ENCODE measurements at regions not wholly inside any gene's neighbourhood (a gene's known extent, or its start where the extent isn't known, plus 50 kb on each side); places are given as distances from the start of the nearest gene placed in this dataset.
"Not testable (repeated sequence)": the region's sequence is repeated elsewhere in the genome, so short reads cannot be mapped to it uniquely, and the experiment has no call there.

DNA sequence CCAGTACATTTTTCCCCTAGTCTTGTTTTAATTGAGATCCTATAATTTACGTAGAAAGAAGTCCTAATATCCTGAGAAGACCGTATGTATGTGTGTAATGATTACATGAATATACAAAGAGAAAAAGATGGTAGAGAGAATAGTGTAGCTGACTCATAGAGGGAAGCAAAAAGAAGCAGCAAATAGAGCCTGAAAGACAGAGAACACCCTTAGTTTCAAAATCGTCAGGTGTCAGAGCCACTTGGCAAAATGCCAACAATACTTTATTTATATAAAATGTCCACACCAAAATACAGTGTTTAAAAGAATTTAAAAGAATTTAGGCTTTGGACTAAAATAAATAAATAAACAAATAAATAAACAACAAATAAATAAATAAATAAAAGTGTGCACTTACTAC lies 1414.1 kb upstream of the EYS start:
- Mint-ChIP-seq H3K9me3 (peaks cover 7% of the 10 kb centered on the region), H3K4me3 (no peak overlapping the region), H3K27ac (no peak overlapping the region), H3K4me1 (ENCODE audit: low read depth) (no peaks in the 10 kb centered on the region), H3K27me3 (no peaks in the 10 kb centered on the region), H3K36me3 (ENCODE audit: low read depth) (no peaks in the 10 kb centered on the region)
- intact Hi-C loops (cut with micrococcal nuclease), result no loop called here

DNA sequence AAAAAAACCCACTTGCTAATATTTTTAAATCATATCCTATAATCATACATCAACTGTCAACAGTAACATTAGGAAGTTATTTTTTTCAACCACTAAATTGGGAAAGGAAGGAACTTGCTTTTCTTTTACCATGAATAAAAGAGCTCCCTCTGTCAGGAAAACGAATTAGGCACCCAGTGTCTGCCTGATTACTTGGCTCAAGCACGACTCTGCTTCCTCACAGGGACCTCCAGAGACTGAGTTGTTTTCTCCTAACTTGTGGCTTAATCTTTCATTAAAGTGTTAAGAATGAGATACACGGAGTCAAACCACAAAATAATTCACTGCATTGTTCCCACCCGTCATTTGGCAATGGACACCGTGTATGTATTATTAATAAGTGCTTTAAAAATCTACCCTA lies 1405.1 kb upstream of the EYS start:
- Mint-ChIP-seq H3K4me1 (ENCODE audit: low read depth) (no peaks in the 10 kb centered on the region), H3K27ac (no peak overlapping the region), H3K4me3 (no peak overlapping the region), H3K27me3 (no peaks in the 10 kb centered on the region), H3K36me3 (ENCODE audit: low read depth) (no peaks in the 10 kb centered on the region), H3K9me3 (no peaks in the 10 kb centered on the region)
- intact Hi-C loops (cut with micrococcal nuclease), result no loop called here

DNA sequence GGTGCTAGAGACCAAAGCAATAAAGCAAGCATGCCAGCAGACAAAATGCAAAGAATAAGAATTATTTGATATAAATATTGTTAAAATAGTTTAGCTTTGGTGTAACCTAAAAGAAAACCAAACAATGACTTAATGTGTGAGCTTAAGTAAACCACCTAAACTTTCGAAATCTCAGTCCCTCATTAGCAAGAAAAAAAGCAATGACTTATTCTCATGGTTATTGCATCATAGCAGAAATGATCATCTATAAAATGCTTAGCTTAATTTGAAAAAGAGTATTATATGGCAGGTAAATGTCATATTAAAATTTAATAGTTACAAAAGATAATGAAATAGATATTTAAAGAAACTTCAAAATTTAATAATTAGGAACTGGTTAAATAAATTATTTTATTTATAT lies 1395.7 kb upstream of the EYS start:
- Mint-ChIP-seq H3K27me3 (no peaks in the 10 kb centered on the region), H3K4me1 (ENCODE audit: low read depth) (no peaks in the 10 kb centered on the region)

DNA sequence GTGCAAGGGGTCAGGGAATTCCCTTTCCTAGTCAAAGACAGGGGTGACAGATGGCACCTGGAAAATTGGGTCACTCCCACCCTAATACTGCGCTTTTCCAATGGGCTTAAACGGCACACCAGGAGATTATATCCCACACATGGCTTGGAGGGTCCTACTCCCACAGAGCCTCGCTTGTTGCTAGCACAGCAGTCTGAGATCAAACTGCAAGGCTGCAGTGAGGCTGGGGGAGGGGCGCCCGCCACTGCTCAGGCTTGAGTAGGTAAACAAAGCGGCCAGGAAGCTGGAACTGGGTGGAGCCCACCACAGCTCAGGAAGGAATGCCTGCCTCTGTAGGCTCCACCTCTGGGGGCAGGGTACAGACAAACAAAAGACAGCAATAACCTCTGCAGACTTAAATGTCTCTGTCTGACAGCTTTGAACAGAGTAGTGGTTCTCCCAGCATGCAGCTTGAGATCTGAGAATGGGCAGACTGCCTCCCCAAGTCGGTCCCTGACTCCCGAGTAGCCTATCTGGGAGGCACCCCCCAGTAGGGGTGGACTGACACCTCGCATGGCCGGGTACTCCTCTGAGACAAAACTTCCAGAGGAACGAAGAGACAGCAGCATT lies 1388.7 kb upstream of the EYS start:
- H3K4me3 Mint-ChIP-seq; intact Hi-C loops (cut with micrococcal nuclease); H3K4me1 Mint-ChIP-seq (ENCODE audit: low read depth); H3K27me3 Mint-ChIP-seq; H3K36me3 Mint-ChIP-seq (ENCODE audit: low read depth); H3K27ac Mint-ChIP-seq: not testable (repeated sequence)
- peaks cover 32% of the 10 kb centered on the region for H3K9me3 Mint-ChIP-seq

More for the DNA sequence above, 1395.7 kb upstream of the EYS start:
- Mint-ChIP-seq H3K36me3 (ENCODE audit: low read depth) (no peaks in the 10 kb centered on the region), H3K9me3 (peaks cover 20% of the 10 kb centered on the region), H3K27ac (no peak overlapping the region), H3K4me3 (no peak overlapping the region)
- intact Hi-C loops (cut with micrococcal nuclease), result no loop called here

DNA sequence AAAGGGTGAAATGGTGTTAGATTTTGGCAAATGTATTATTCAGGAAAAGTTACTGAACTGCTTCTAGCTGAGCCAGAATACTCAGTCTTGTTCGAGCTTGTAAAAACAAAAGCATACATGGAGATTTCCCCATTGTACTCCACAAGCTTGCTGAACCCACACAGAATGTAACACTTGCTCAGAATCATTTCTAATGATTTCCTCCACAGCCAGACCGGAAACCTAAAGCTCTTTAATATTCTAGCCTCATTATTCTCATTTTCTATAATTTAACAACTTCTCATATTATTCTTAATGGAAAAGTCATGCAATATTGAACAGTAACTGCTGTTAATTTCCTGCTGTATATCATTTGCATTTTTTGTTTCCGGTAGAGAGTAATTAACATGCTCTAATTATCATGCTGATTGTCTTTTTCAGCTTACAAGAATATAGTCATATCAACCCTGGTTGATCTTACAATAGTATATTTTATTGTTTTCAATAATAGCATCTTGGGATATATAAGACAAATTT lies 1387.5 kb upstream of the EYS start:
- H3K27me3 Mint-ChIP-seq, result no peaks in the 10 kb centered on the region

DNA sequence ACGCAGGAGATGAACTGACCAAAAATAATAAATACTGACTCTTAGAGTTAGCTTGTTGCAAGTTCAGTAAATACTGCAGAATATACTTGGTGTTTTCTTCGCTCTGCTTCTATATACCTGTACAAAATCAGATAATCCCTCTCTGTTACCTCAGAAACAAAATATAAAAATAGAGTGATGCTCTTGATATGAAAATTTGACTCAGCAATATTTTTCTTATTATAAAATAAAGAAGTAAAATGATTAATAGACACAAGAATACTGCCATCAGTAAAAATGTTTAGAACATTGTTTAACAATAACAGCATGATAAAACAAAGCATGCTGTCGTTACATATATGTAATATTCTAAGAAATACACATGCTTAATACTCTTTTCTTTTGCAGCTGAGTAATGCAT lies 1366.9 kb upstream of the EYS start:
- Mint-ChIP-seq H3K27ac (no peak overlapping the region), H3K4me3 (no peak overlapping the region), H3K27me3 (no peaks in the 10 kb centered on the region), H3K36me3 (ENCODE audit: low read depth) (no peaks in the 10 kb centered on the region), H3K9me3 (peaks cover 2% of the 10 kb centered on the region), H3K4me1 (ENCODE audit: low read depth) (no peaks in the 10 kb centered on the region)
- intact Hi-C loops (cut with micrococcal nuclease), result no loop called here

More for the DNA sequence above, 1387.5 kb upstream of the EYS start:
- Mint-ChIP-seq H3K4me1 (ENCODE audit: low read depth) (no peaks in the 10 kb centered on the region), H3K4me3 (no peak overlapping the region), H3K9me3 (peaks cover 44% of the 10 kb centered on the region), H3K36me3 (ENCODE audit: low read depth) (no peaks in the 10 kb centered on the region), H3K27ac (no peak overlapping the region)
- intact Hi-C loops (cut with micrococcal nuclease), result no loop called here

DNA sequence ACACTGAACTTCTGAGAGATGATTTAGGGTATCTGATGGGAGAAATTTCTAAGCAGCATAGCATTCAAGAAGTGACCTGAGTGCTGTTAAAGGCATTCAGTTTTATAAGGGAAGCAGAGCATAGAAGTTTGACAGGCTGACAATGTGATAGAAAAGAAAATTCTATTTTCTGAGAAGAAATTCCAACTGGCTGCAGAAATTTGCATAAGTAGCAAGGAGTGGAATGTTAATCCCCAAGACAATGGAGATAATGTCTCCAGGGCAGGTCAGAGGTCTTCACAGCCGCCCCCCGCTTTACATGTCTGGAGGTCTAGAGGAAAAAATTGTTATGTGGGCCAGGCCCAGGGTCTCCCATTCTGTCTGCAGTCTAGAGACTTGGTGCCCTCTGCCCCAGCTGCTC lies 1361.8 kb upstream of the EYS start:
- intact Hi-C loops (cut with micrococcal nuclease), result no loop called here
- no peak overlapping the region for H3K27ac Mint-ChIP-seq
- H3K4me3 Mint-ChIP-seq, result no peak overlapping the region
- H3K27me3 Mint-ChIP-seq, result no peaks in the 10 kb centered on the region
- peaks cover 20% of the 10 kb centered on the region for H3K9me3 Mint-ChIP-seq
- H3K4me1 Mint-ChIP-seq (ENCODE audit: low read depth), result no peaks in the 10 kb centered on the region
- no peaks in the 10 kb centered on the region for H3K36me3 Mint-ChIP-seq (ENCODE audit: low read depth)

DNA sequence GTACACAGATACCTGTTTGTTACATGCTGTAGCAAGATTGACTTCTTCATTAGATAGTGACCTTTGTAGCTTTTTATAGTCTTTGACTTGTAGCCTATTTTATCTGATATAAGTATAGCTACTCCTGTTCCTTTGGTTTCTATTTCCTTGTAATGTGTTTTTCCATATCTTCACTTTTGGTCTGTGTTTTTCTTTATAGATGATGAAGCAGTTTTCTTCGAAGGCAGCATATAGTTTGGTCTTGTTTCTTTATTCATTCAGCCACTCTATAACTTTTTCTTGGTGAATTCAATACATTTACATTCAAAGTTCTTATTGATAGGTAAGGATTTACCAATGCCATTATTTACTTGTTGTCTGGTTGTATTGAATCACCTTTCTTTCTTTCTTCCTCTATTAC lies 1357.3 kb upstream of the EYS start:
- Mint-ChIP-seq H3K4me1 (ENCODE audit: low read depth) (no peaks in the 10 kb centered on the region), H3K27ac (no peak overlapping the region), H3K9me3 (peaks cover 20% of the 10 kb centered on the region), H3K36me3 (ENCODE audit: low read depth) (no peaks in the 10 kb centered on the region), H3K27me3 (no peaks in the 10 kb centered on the region), H3K4me3 (no peak overlapping the region)
- intact Hi-C loops (cut with micrococcal nuclease), result no loop called here

DNA sequence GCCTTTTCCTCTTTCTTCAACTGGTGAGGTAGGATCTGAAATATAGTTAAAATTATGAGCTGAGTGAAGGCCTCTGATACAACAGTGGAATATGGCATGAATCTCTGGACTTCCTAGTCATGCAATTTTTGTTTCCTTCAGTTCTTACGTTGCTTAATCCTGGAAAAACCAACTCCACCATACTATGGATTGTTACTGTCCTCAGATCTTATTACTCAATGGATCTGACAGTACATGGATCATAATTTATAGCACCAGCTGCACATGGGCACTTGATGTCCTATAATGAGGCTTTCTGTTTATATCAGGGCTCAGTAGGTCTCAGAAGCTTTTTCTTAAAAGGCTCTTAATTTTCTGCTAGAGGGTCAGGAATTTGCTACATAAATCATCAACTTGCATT lies 1341.0 kb upstream of the EYS start:
- intact Hi-C loops (cut with micrococcal nuclease), result no loop called here
- peaks cover 6% of the 10 kb centered on the region for H3K9me3 Mint-ChIP-seq

DNA sequence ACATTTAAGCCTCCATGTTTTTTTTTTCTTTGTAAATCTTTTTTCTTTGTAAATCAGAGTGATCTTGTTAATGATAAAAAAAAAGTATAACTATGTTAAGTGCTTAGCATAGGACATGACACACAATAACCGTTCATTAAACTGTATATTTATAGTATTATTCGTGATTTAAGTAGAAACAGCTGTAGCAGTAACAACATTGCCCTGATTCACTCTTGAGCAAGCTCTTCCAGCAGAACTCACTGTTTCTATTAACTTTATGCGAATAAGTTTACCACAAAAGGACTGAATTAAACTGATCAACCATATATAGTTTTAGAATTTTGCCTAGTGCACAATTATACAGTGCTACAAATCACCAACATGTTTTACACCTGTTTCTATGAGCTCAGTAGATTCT lies 1338.0 kb upstream of the EYS start:
- H3K4me1 Mint-ChIP-seq (ENCODE audit: low read depth), result no peaks in the 10 kb centered on the region
- intact Hi-C loops (cut with micrococcal nuclease), result no loop called here
- H3K4me3 Mint-ChIP-seq, result no peak overlapping the region
- H3K27ac Mint-ChIP-seq, result no peak overlapping the region
- H3K36me3 Mint-ChIP-seq (ENCODE audit: low read depth), result no peaks in the 10 kb centered on the region
- no peaks in the 10 kb centered on the region for H3K27me3 Mint-ChIP-seq
- peaks cover 6% of the 10 kb centered on the region for H3K9me3 Mint-ChIP-seq

More for the DNA sequence above, 1341.0 kb upstream of the EYS start:
- H3K27ac Mint-ChIP-seq, result no peak overlapping the region
- no peaks in the 10 kb centered on the region for H3K4me1 Mint-ChIP-seq (ENCODE audit: low read depth)
- no peaks in the 10 kb centered on the region for H3K27me3 Mint-ChIP-seq
- no peaks in the 10 kb centered on the region for H3K36me3 Mint-ChIP-seq (ENCODE audit: low read depth)
- no peak overlapping the region for H3K4me3 Mint-ChIP-seq

DNA sequence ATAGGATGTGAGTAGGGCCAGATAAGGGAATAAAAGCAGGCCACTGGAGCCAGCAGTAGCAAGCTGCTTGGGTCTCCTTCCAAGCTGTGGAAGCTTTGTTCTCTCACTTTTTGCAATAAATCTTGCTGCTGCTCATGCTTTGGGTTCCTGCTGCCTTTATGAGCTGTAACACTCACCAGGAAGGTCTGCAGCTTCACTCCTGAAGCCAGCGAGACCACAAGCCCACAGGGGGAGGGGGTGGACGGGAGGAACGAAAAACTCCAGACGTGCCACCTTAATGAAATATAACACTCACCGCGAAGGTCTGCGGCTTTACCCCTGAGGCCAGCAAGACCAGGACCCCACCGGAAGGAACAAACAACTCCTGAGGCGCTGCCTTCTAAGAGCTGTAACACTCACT lies 1324.4 kb upstream of the EYS start:
- intact Hi-C loops (cut with micrococcal nuclease), result no loop called here
- Mint-ChIP-seq H3K27me3 (no peaks in the 10 kb centered on the region), H3K36me3 (ENCODE audit: low read depth) (no peaks in the 10 kb centered on the region)

DNA sequence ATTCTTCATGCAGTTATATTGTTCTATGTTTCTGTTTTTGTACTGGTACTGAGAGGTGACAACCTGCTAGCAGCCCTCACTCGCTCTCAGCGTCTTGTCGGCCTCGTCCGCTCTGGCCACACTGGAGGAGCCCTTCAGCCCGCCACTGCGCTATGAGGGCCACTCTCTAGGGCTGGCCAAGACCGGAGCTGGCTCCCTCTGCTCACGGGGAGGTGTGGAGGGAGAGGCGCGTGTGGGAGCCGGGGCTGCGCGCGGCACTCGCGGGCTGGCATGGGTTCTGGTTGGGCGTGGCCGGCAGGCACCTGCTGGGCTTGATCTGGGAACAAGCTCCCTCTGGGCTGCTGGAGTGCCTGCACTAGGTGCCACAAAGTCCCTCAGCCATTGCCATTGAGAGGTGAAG lies 1323.8 kb upstream of the EYS start:
- H3K4me3 Mint-ChIP-seq, result no peak overlapping the region
- no peaks in the 10 kb centered on the region for H3K4me1 Mint-ChIP-seq (ENCODE audit: low read depth)
- intact Hi-C loops (cut with micrococcal nuclease), result no loop called here
- no peak overlapping the region for H3K27ac Mint-ChIP-seq
- H3K27me3 Mint-ChIP-seq, result no peaks in the 10 kb centered on the region
- no peaks in the 10 kb centered on the region for H3K36me3 Mint-ChIP-seq (ENCODE audit: low read depth)
- H3K9me3 Mint-ChIP-seq, result peaks cover 24% of the 10 kb centered on the region

More for the DNA sequence above, 1324.4 kb upstream of the EYS start:
- H3K27ac Mint-ChIP-seq, result no peak overlapping the region
- H3K4me1 Mint-ChIP-seq (ENCODE audit: low read depth), result no peaks in the 10 kb centered on the region
- peaks cover 24% of the 10 kb centered on the region for H3K9me3 Mint-ChIP-seq
- no peak overlapping the region for H3K4me3 Mint-ChIP-seq

DNA sequence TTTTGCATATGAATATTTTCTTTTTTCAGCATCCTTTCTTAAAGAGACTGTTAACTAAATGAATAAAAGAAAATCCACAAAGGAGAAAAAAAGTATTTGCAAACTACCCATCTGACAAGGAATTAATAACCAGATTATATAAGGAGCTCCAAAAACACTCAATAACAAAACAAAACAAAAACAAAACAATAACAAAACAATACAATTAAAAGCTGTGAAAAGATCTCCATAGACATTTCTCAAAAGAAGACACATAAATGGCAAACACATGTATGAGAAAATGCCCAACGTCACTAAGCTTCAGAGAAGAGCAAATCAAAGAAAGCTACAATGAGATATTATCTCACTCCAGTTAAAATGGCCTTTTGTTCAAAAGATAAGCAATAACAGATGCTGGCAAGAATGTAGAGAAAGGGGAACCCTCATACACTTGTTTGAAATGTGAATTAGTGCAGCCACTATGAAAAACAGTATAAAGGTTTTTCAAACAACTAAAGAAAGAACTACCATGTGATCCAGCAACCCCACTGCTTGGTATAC lies 1310.0 kb upstream of the EYS start:
- no peaks in the 10 kb centered on the region for H3K9me3 Mint-ChIP-seq
- no peaks in the 10 kb centered on the region for H3K36me3 Mint-ChIP-seq (ENCODE audit: low read depth)
- H3K27ac Mint-ChIP-seq, result no peak overlapping the region
- no peaks in the 10 kb centered on the region for H3K4me1 Mint-ChIP-seq (ENCODE audit: low read depth)
- intact Hi-C loops (cut with micrococcal nuclease), result no loop called here
- no peaks in the 10 kb centered on the region for H3K27me3 Mint-ChIP-seq
- no peak overlapping the region for H3K4me3 Mint-ChIP-seq

DNA sequence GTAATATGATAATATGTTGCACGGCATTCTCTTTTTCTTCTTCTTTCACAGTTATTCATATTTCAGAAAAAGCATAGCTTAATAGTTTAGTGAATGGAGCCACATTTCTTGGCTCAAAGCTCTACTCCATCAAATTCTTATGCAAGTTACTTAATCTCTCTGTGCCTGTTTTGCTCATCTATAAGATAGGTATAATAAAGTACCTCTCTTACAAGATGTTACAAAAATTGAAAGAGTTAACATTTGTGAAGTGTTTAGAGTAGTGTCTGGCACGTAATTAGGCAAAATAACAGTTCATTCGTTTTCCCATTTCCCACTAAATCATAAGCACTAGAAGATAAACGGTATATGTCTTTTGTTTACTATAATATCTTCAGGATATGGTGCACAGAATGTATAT lies 1304.4 kb upstream of the EYS start:
- Mint-ChIP-seq H3K4me3 (no peak overlapping the region), H3K36me3 (ENCODE audit: low read depth) (no peaks in the 10 kb centered on the region), H3K27ac (no peak overlapping the region), H3K27me3 (no peaks in the 10 kb centered on the region), H3K4me1 (ENCODE audit: low read depth) (no peaks in the 10 kb centered on the region), H3K9me3 (peaks cover 8% of the 10 kb centered on the region)
- intact Hi-C loops (cut with micrococcal nuclease), result no loop called here

DNA sequence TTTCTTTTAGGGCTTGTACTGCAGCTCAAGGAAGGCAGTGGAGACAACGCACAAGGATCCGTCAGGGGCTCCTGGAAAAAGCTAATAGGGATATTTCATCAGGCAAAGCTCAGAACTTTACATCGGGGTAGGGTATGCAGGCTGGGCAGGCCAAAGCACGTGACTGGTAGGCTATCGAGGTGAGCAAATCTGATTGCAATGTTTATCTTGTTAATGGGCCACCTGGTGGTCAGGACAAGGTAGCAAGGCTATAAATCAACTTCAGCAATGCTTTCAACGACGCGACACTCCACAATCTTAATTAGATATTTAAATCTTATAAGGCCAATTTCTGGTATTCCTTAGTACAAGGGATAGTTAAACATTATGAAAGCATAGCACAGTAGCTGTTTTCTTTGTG lies 1302.8 kb upstream of the EYS start:
- Mint-ChIP-seq H3K27me3 (no peaks in the 10 kb centered on the region), H3K4me3 (no peak overlapping the region), H3K27ac (no peak overlapping the region), H3K36me3 (ENCODE audit: low read depth) (no peaks in the 10 kb centered on the region), H3K9me3 (peaks cover 8% of the 10 kb centered on the region), H3K4me1 (ENCODE audit: low read depth) (no peaks in the 10 kb centered on the region)
- intact Hi-C loops (cut with micrococcal nuclease), result no loop called here
